HEK293 (cell line): ENCODE measurements at regions not wholly inside any gene's neighbourhood (a gene's known extent, or its start where the extent isn't known, plus 50 kb on each side); places are given as distances from the start of the nearest gene placed in this dataset.

Experiments used
- CTCF ChIA-PET: fragments of 350-600 bp; formaldehyde crosslinking; extraction: SDS; loops from one replicate; lab custom pipeline; 2021; ENCODE audit warnings: antibody characterized with exemption; lab: Yijun Ruan, JAX
- POLR2A ChIA-PET: fragments of 300-600 bp; formaldehyde crosslinking; extraction: SDS; loops from one replicate; lab custom pipeline; 2020; ENCODE audit warnings: antibody characterized with exemption, inconsistent platforms; lab: Yijun Ruan, JAX
- H3K27ac ChIP-seq: fragments of 200-500 bp; sonication (Bioruptor generic); 2 replicates; pipeline ENCODE4 v1.5.1; 2014; ENCODE audit warnings: low read depth, low read length, control low read depth, inconsistent platforms; ENCODE audit errors: extremely low read depth
- H3K36me3 ChIP-seq, 2 experiments: fragments of 200-500 bp in 1 of 2; sonication (Bioruptor generic) in 1 of 2; 1 replicate in 1 of 2; 2 replicates in 1 of 2; pipeline ENCODE4 v1.5.1; 2014 to 2017; ENCODE audit warnings: inconsistent platforms in 2 of 2, low read length in 2 of 2; ENCODE audit not compliant: control insufficient read depth in 2 of 2, insufficient read depth in 1 of 2
- H3K4me1 ChIP-seq: fragments of 200-500 bp; sonication (Bioruptor generic); 2 replicates; pipeline ENCODE4 v1.5.1; 2014; ENCODE audit warnings: mild to moderate bottlenecking, low read length, inconsistent platforms; ENCODE audit not compliant: control insufficient read depth, insufficient read depth
- H3K4me3 ChIP-seq: 2 replicates; pipeline ENCODE4 v1.5.1; 2011; ENCODE audit warnings: low read depth, mild to moderate bottlenecking, control low read depth, low read length, moderate library complexity
- H3K9me3 ChIP-seq: fragments of 200-500 bp; sonication (Bioruptor generic); 2 replicates; pipeline ENCODE4 v1.5.1; 2014; ENCODE audit warnings: low read depth, low read length, inconsistent platforms; ENCODE audit not compliant: control insufficient read depth, insufficient read depth
- IKZF3 ChIP-seq: fragments of 450-650 bp; IDR thresholded peaks from 2 replicates; pipeline ENCODE4 v1.5.0; 2018; ENCODE audit warnings: missing biosample characterization, mild to moderate bottlenecking, missing genetic modification characterization, moderate library complexity
- MYNN ChIP-seq: fragments of 450-650 bp; formaldehyde crosslinking; IDR thresholded peaks from 2 replicates; pipeline ENCODE4 v1.5.1; 2016; ENCODE audit warnings: missing biosample characterization, missing genetic modification characterization, borderline replicate concordance
- PRDM1 ChIP-seq: fragments of 450-650 bp; formaldehyde crosslinking; IDR thresholded peaks from 2 replicates; pipeline ENCODE4; 2016; ENCODE audit warnings: missing biosample characterization, missing genetic modification characterization
- TCF7L2 ChIP-seq: IDR thresholded peaks from 2 replicates; pipeline ENCODE4 v1.6.1; 2011; ENCODE audit warnings: low read depth, mild to moderate bottlenecking, inconsistent platforms, low read length, moderate library complexity, borderline replicate concordance
- ZBTB1 ChIP-seq: fragments of 450-650 bp; formaldehyde crosslinking; IDR thresholded peaks from 2 replicates; pipeline ENCODE4 v1.5.1; 2016; ENCODE audit warnings: missing biosample characterization, missing genetic modification characterization
- ZNF133 ChIP-seq: fragments of 450-650 bp; formaldehyde crosslinking; IDR thresholded peaks from 2 replicates; pipeline ENCODE4 v1.5.1; 2016; ENCODE audit warnings: missing biosample characterization, missing genetic modification characterization
- ZNF155 ChIP-seq: fragments of 450-650 bp; formaldehyde crosslinking; IDR thresholded peaks from 2 replicates; pipeline ENCODE4 v1.5.1; 2016; ENCODE audit warnings: missing biosample characterization, missing genetic modification characterization
- ZNF214 ChIP-seq: fragments of 450-650 bp; formaldehyde crosslinking; IDR thresholded peaks from 2 replicates; pipeline ENCODE4 v1.5.1; 2017; ENCODE audit warnings: missing biosample characterization, mild to moderate bottlenecking, missing genetic modification characterization, borderline replicate concordance
- ZNF223 ChIP-seq: fragments of 450-650 bp; formaldehyde crosslinking; IDR thresholded peaks from 2 replicates; pipeline ENCODE4 v1.5.1; 2016; ENCODE audit warnings: missing biosample characterization, missing genetic modification characterization
- ZNF292 ChIP-seq: fragments of 450-650 bp; formaldehyde crosslinking; IDR thresholded peaks from 2 replicates; pipeline ENCODE4 v1.5.1; 2016; ENCODE audit warnings: low read depth, missing biosample characterization, missing genetic modification characterization, borderline replicate concordance
- ZNF426 ChIP-seq: fragments of 450-650 bp; formaldehyde crosslinking; IDR thresholded peaks from 2 replicates; pipeline ENCODE4 v1.5.1; 2017; ENCODE audit warnings: missing biosample characterization, missing genetic modification characterization, mild to moderate bottlenecking, inconsistent platforms, moderate library complexity
- ZNF521 ChIP-seq: fragments of 450-650 bp; formaldehyde crosslinking; IDR thresholded peaks from 2 replicates; pipeline ENCODE4 v1.5.1; 2017; ENCODE audit warnings: missing biosample characterization, mild to moderate bottlenecking, missing genetic modification characterization
- ZNF549 ChIP-seq: fragments of 450-650 bp; IDR thresholded peaks from 2 replicates; pipeline ENCODE4 v1.5.1; 2018; ENCODE audit warnings: missing biosample characterization, missing genetic modification characterization, mild to moderate bottlenecking, inconsistent platforms, moderate library complexity
- ZNF585B ChIP-seq: fragments of 450-650 bp; formaldehyde crosslinking; IDR thresholded peaks from 2 replicates; pipeline ENCODE4 v1.5.1; 2016; ENCODE audit warnings: missing biosample characterization, missing genetic modification characterization
- ZNF623 ChIP-seq: fragments of 450-650 bp; formaldehyde crosslinking; IDR thresholded peaks from 2 replicates; pipeline ENCODE4 v1.5.1; 2016; ENCODE audit warnings: missing biosample characterization, missing genetic modification characterization
- ZNF654 ChIP-seq: fragments of 450-650 bp; formaldehyde crosslinking; IDR thresholded peaks from 2 replicates; pipeline ENCODE4 v1.5.1; 2016; ENCODE audit warnings: low read depth, missing biosample characterization, missing genetic modification characterization
- ZNF658 ChIP-seq: fragments of 450-650 bp; formaldehyde crosslinking; IDR thresholded peaks from 2 replicates; pipeline ENCODE4; 2016; ENCODE audit warnings: missing biosample characterization, missing genetic modification characterization
- ZNF777 ChIP-seq: fragments of 450-650 bp; formaldehyde crosslinking; IDR thresholded peaks from 2 replicates; pipeline ENCODE4 v1.5.1; 2017; ENCODE audit warnings: missing biosample characterization, missing genetic modification characterization, borderline replicate concordance
- ZNF843 ChIP-seq: fragments of 450-650 bp; formaldehyde crosslinking; IDR thresholded peaks from 2 replicates; pipeline ENCODE4 v1.5.1; 2016; ENCODE audit warnings: missing biosample characterization, missing genetic modification characterization
- TF ChIP-seq, protein P1 (sequence below): fragments of 450-650 bp; formaldehyde crosslinking; IDR thresholded peaks from 2 replicates; pipeline ENCODE4 v1.5.1; 2016; ENCODE audit warnings: missing biosample characterization, missing genetic modification characterization
- TF ChIP-seq, protein P2 (sequence below): fragments of 450-650 bp; IDR thresholded peaks from 2 replicates; pipeline ENCODE4 v1.5.1; 2018; ENCODE audit warnings: missing biosample characterization, missing genetic modification characterization
- TF ChIP-seq, protein P3 (sequence below): fragments of 450-650 bp; formaldehyde crosslinking; IDR thresholded peaks from 2 replicates; pipeline ENCODE4 v1.5.1; 2017; ENCODE audit warnings: missing biosample characterization, missing genetic modification characterization
- TF ChIP-seq, protein P4 (sequence below): fragments of 450-650 bp; formaldehyde crosslinking; IDR thresholded peaks from 2 replicates; pipeline ENCODE4 v1.5.1; 2016; ENCODE audit warnings: missing biosample characterization, missing genetic modification characterization
- TF ChIP-seq, protein P5 (sequence below): fragments of 450-650 bp; formaldehyde crosslinking; IDR thresholded peaks from 2 replicates; pipeline ENCODE4 v1.5.1; 2017; ENCODE audit warnings: missing biosample characterization, missing genetic modification characterization

- no peak overlapping the region for H3K4me3 ChIP-seq
- H3K36me3 ChIP-seq = no peaks in the 10 kb centered on the region
- TF ChIP-seq ZNF155 (no peak), ZNF623 (tag by site-specific recombination) (no peak), ZNF549 (no peak), ZNF292 (no peak), TCF7L2 (no peak), ZNF223 (tag by site-specific recombination) (no peak), ZNF777 (tag by site-specific recombination) (no peak), ZBTB1 (no peak), ZNF658 (tag by site-specific recombination) (no peak), ZNF654 (no peak), ZNF843 (tag by site-specific recombination) (no peak), ZNF521 (tag by site-specific recombination) (no peak), MYNN (no peak)
- TF ChIP-seq, protein P1, sequence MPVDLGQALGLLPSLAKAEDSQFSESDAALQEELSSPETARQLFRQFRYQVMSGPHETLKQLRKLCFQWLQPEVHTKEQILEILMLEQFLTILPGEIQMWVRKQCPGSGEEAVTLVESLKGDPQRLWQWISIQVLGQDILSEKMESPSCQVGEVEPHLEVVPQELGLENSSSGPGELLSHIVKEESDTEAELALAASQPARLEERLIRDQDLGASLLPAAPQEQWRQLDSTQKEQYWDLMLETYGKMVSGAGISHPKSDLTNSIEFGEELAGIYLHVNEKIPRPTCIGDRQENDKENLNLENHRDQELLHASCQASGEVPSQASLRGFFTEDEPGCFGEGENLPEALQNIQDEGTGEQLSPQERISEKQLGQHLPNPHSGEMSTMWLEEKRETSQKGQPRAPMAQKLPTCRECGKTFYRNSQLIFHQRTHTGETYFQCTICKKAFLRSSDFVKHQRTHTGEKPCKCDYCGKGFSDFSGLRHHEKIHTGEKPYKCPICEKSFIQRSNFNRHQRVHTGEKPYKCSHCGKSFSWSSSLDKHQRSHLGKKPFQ (tag by site-specific recombination) = no peak
- TF ChIP-seq, protein P2, sequence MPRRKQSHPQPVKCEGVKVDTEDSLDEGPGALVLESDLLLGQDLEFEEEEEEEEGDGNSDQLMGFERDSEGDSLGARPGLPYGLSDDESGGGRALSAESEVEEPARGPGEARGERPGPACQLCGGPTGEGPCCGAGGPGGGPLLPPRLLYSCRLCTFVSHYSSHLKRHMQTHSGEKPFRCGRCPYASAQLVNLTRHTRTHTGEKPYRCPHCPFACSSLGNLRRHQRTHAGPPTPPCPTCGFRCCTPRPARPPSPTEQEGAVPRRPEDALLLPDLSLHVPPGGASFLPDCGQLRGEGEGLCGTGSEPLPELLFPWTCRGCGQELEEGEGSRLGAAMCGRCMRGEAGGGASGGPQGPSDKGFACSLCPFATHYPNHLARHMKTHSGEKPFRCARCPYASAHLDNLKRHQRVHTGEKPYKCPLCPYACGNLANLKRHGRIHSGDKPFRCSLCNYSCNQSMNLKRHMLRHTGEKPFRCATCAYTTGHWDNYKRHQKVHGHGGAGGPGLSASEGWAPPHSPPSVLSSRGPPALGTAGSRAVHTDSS (tag by site-specific recombination) = no peak
- POLR2A ChIA-PET = no interaction called here
- CTCF ChIA-PET = interaction anchor here (0.6 to 1.4 kb wide), 2 partner anchors 80 to 258 kb away, joined by 4 to 5 read pairs; no protein-coding TSS in a partner anchor
- no peak overlapping the region for H3K27ac ChIP-seq
- H3K4me1 ChIP-seq = no peaks in the 10 kb centered on the region; the same call in 1 of the 2 replicates
- no peaks in the 10 kb centered on the region for H3K9me3 ChIP-seq
Observed at GRCh38 chr17:33858682-33859081, 396.4 kb upstream of the CCL2 start.

- no peak overlapping the region for H3K4me3 ChIP-seq
- ChIA-PET POLR2A (interaction anchor here (0.7 kb wide), 1 partner anchor 146 kb away, joined by 3 read pairs; no protein-coding TSS in a partner anchor), CTCF (interaction anchor here (0.6 kb wide), 1 partner anchor 922 kb away, joined by 3 read pairs; no protein-coding TSS in a partner anchor)
- no peaks in the 10 kb centered on the region for H3K9me3 ChIP-seq
- TF ChIP-seq ZNF426 (tag by site-specific recombination) = no peak
- TF ChIP-seq ZNF133 (tag by site-specific recombination) = no peak
- no peak for TF ChIP-seq IKZF3 (tag by site-specific recombination)
- TF ChIP-seq, protein P3, sequence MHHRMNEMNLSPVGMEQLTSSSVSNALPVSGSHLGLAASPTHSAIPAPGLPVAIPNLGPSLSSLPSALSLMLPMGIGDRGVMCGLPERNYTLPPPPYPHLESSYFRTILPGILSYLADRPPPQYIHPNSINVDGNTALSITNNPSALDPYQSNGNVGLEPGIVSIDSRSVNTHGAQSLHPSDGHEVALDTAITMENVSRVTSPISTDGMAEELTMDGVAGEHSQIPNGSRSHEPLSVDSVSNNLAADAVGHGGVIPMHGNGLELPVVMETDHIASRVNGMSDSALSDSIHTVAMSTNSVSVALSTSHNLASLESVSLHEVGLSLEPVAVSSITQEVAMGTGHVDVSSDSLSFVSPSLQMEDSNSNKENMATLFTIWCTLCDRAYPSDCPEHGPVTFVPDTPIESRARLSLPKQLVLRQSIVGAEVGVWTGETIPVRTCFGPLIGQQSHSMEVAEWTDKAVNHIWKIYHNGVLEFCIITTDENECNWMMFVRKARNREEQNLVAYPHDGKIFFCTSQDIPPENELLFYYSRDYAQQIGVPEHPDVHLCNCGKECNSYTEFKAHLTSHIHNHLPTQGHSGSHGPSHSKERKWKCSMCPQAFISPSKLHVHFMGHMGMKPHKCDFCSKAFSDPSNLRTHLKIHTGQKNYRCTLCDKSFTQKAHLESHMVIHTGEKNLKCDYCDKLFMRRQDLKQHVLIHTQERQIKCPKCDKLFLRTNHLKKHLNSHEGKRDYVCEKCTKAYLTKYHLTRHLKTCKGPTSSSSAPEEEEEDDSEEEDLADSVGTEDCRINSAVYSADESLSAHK = no peak
- no peak for TF ChIP-seq PRDM1 (tag by site-specific recombination)
- TF ChIP-seq ZNF623 (tag by site-specific recombination) = no peak
- TF ChIP-seq ZNF214 (tag by site-specific recombination) = no peak
- TF ChIP-seq, protein P4, sequence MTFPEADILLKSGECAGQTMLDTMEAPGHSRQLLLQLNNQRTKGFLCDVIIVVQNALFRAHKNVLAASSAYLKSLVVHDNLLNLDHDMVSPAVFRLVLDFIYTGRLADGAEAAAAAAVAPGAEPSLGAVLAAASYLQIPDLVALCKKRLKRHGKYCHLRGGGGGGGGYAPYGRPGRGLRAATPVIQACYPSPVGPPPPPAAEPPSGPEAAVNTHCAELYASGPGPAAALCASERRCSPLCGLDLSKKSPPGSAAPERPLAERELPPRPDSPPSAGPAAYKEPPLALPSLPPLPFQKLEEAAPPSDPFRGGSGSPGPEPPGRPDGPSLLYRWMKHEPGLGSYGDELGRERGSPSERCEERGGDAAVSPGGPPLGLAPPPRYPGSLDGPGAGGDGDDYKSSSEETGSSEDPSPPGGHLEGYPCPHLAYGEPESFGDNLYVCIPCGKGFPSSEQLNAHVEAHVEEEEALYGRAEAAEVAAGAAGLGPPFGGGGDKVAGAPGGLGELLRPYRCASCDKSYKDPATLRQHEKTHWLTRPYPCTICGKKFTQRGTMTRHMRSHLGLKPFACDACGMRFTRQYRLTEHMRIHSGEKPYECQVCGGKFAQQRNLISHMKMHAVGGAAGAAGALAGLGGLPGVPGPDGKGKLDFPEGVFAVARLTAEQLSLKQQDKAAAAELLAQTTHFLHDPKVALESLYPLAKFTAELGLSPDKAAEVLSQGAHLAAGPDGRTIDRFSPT = no peak
- TF ChIP-seq, protein P5, sequence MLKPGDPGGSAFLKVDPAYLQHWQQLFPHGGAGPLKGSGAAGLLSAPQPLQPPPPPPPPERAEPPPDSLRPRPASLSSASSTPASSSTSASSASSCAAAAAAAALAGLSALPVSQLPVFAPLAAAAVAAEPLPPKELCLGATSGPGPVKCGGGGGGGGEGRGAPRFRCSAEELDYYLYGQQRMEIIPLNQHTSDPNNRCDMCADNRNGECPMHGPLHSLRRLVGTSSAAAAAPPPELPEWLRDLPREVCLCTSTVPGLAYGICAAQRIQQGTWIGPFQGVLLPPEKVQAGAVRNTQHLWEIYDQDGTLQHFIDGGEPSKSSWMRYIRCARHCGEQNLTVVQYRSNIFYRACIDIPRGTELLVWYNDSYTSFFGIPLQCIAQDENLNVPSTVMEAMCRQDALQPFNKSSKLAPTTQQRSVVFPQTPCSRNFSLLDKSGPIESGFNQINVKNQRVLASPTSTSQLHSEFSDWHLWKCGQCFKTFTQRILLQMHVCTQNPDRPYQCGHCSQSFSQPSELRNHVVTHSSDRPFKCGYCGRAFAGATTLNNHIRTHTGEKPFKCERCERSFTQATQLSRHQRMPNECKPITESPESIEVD (tag by site-specific recombination) = no peak
- TF ChIP-seq ZNF585B (tag by site-specific recombination) = no peak
- no peaks in the 10 kb centered on the region for H3K36me3 ChIP-seq
- H3K27ac ChIP-seq = no peak overlapping the region
- no peaks in the 10 kb centered on the region for H3K4me1 ChIP-seq
Observed at GRCh38 chr17:33862772-33863602, 392.1 kb upstream of the CCL2 start.
